ENCODE measurements at regions not wholly inside any gene's neighbourhood (a gene's known extent, or its start where the extent isn't known, plus 50 kb on each side); places are given as distances from the start of the nearest gene placed in this dataset.

- Histone ChIP-seq H3K4me3 (no peak overlapping the region), H3K9me3 (no peaks in the 10 kb centered on the region), H3K4me1 (replicated peaks) (no peaks in the 10 kb centered on the region), H3K27me3 (replicated peaks; ENCODE audit: insufficient read depth) (no peaks in the 10 kb centered on the region), H3K36me3 (no peaks in the 10 kb centered on the region), H3K27ac (no peak overlapping the region)
- intact Hi-C loops (cut with DNase I), result no loop called here
- TF ChIP-seq POLR2AphosphoS5 (IDR thresholded peaks at IDR 0.05) (no peak), POLR2A (IDR thresholded peaks at IDR 0.05) (no peak), CTCF (IDR thresholded peaks at IDR 0.05) (no peak)
- no peak for DNase-seq (ENCODE audit: low spot score)
Measured at GRCh38 chr6:128759447-128759846, 123.5 kb upstream of the LAMA2 start.

GRCh38 chr6:128757961-128758360 lies 125.0 kb upstream of the LAMA2 start:
- Histone ChIP-seq H3K36me3 (no peaks in the 10 kb centered on the region), H3K4me1 (replicated peaks) (no peaks in the 10 kb centered on the region), H3K9me3 (no peaks in the 10 kb centered on the region), H3K4me3 (no peak overlapping the region), H3K27me3 (replicated peaks; ENCODE audit: insufficient read depth) (no peaks in the 10 kb centered on the region), H3K27ac (no peak overlapping the region)
- no peak for DNase-seq (ENCODE audit: low spot score)
- intact Hi-C loops (cut with DNase I), result no loop called here
- no peak for TF ChIP-seq POLR2AphosphoS5 (IDR thresholded peaks at IDR 0.05)

- no peaks in the 10 kb centered on the region for H3K27me3 ChIP-seq (replicated peaks; ENCODE audit: insufficient read depth)
- 92% methylated on average over 5 of the region's 5 CpGs for WGBS
- H3K4me1 ChIP-seq (replicated peaks), result no peaks in the 10 kb centered on the region
- H3K9me3 ChIP-seq, result no peaks in the 10 kb centered on the region
- intact Hi-C loops (cut with DNase I), result no loop called here
- TF ChIP-seq POLR2A (IDR thresholded peaks at IDR 0.05) (no peak), CTCF (IDR thresholded peaks at IDR 0.05) (no peak), POLR2AphosphoS5 (IDR thresholded peaks at IDR 0.05) (no peak)
- no peak overlapping the region for H3K27ac ChIP-seq
- no peaks in the 10 kb centered on the region for H3K36me3 ChIP-seq
- no peak overlapping the region for H3K4me3 ChIP-seq
- no peak for DNase-seq (ENCODE audit: low spot score)
Measured at GRCh38 chr6:128754658-128755256, 128.2 kb upstream of the LAMA2 start.

DNA sequence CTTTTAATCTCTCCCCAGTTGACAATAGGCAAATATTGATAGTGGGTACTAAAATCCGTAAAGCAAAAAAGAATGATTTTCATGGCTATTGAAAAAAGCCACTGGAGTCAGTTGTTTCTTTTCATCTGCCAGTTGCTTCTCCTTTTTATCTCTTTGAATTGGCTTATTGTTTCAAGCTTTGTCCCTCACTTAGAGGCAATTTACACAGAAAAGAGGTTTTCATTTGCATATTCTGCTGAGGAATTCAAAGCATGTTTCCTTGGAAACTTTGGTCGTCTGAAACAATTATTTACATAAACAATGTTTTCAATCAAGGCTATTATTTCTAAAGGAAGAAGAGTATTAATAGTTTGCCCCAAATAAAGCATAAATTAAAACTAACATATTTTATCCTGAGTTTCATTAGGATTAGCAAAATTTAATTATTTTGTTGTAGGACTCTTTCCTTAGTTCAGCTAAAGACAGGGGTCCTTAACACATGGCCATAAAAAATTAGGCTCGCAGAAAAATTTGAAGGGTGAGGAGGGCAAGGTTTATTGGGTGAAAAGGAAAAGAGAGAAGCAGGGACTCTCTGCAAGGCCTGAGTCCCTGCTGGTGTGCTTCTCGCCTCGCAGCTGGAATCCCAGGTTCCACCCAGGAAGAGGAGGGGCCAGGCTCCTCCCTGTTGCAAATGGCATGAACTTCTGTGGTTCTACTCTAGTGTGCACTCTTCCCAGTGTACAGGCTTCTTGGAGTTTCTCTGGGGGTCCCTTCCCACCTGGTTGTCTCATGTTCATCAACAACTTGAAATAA lies 138.8 kb upstream of the LAMA2 start:
- DNase-seq (ENCODE audit: low spot score), result no peak
- TF ChIP-seq POLR2AphosphoS5 (IDR thresholded peaks at IDR 0.05), result no peak
- no peak for TF ChIP-seq CTCF (IDR thresholded peaks at IDR 0.05)
- TF ChIP-seq POLR2A (IDR thresholded peaks at IDR 0.05), result no peak
- H3K27ac ChIP-seq, result no peak overlapping the region
- no peaks in the 10 kb centered on the region for H3K36me3 ChIP-seq
- no peaks in the 10 kb centered on the region for H3K9me3 ChIP-seq
- H3K4me3 ChIP-seq, result no peak overlapping the region
- intact Hi-C loops (cut with DNase I), result no loop called here
- H3K27me3 ChIP-seq (replicated peaks; ENCODE audit: insufficient read depth), result no peaks in the 10 kb centered on the region
- H3K4me1 ChIP-seq (replicated peaks), result no peaks in the 10 kb centered on the region
- WGBS, result 46% methylated on average over 5 of the region's 5 CpGs

DNA sequence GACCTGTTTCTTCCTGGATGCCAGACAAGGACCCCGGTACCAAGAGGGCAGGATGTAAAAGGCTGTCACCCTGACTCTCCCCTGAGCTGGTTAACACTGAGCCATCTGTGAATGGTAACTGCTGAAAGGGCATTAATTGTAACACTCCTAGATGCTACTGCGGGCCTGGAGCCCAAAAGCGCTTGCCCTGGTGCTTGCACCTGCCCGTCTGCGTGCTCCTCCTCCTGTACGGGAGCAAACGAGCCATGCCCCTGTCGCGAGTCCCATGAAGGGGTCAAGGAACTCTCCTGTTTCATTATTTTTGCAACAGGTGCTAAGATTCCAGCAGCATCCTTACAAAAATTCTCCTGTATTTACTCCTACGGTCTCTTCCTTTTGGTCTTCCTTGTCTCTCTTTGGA lies 140.0 kb upstream of the LAMA2 start:
- no peak overlapping the region for H3K27ac ChIP-seq
- no peaks in the 10 kb centered on the region for H3K4me1 ChIP-seq (replicated peaks)
- no peak overlapping the region for H3K4me3 ChIP-seq
- no peaks in the 10 kb centered on the region for H3K36me3 ChIP-seq
- WGBS, result 92% methylated on average over 10 of the region's 10 CpGs
- intact Hi-C loops (cut with DNase I), result no loop called here
- H3K9me3 ChIP-seq, result no peaks in the 10 kb centered on the region
- TF ChIP-seq POLR2AphosphoS5 (IDR thresholded peaks at IDR 0.05), result no peak
- no peak for TF ChIP-seq POLR2A (IDR thresholded peaks at IDR 0.05)
- no peak for TF ChIP-seq CTCF (IDR thresholded peaks at IDR 0.05)
- H3K27me3 ChIP-seq (replicated peaks; ENCODE audit: insufficient read depth), result no peaks in the 10 kb centered on the region
- DNase-seq (ENCODE audit: low spot score), result no peak
